Neural cell (in vitro differentiated cells): ENCODE measurements at regions not wholly inside any gene's neighbourhood (a gene's known extent, or its start where the extent isn't known, plus 50 kb on each side); places are given as distances from the start of the nearest gene placed in this dataset.

ENCODE experiments used
- H2AFZ ChIP-seq: fragments of 200-600, 300-800 bp; sonication (generic), shearing (Covaris generic); 2 replicates; pipeline ENCODE4 v1.6.0; 2014; ENCODE audit warnings: low read depth, mild to moderate bottlenecking, antibody characterized with exemption, low read length, moderate library complexity
- H3F3A ChIP-seq: fragments of 200-600 bp; shearing (Covaris generic); 2 replicates; pipeline ENCODE4 v1.6.1; 2016; ENCODE audit warnings: mild to moderate bottlenecking, moderate library complexity, mixed read lengths, antibody characterized with exemption, low read length; ENCODE audit not compliant: insufficient read depth, poor library complexity, severe bottlenecking
- H3K27ac ChIP-seq: fragments of 200-600, 300-800 bp; sonication (generic), shearing (Covaris generic); 2 replicates; pipeline ENCODE4 v1.5.1; 2014; ENCODE audit warnings: mild to moderate bottlenecking, low read length, moderate library complexity
- H3K27me3 ChIP-seq: fragments of 300-800, 200-600 bp; sonication (generic), shearing (Covaris generic); 2 replicates; pipeline ENCODE4 v1.6.0; 2014; ENCODE audit warnings: mild to moderate bottlenecking, low read depth, low read length, moderate library complexity; ENCODE audit not compliant: insufficient read depth
- H3K36me3 ChIP-seq: fragments of 300-800, 200-600 bp; sonication (generic), shearing (Covaris generic); 2 replicates; pipeline ENCODE4 v1.5.1; 2014; ENCODE audit warnings: mild to moderate bottlenecking, antibody characterized with exemption, low read length, moderate library complexity; ENCODE audit not compliant: insufficient read depth
- H3K4me2 ChIP-seq: fragments of 300-800, 200-600 bp; sonication (generic), shearing (Covaris generic); 2 replicates; pipeline ENCODE4 v1.6.0; 2014; ENCODE audit warnings: mild to moderate bottlenecking, low read length
- H3K4me3 ChIP-seq: fragments of 300-800, 200-600 bp; sonication (generic), shearing (Covaris generic); 2 replicates; pipeline ENCODE4 v1.5.1; 2014; ENCODE audit warnings: mild to moderate bottlenecking, low read length, moderate library complexity
- H3K79me2 ChIP-seq: fragments of 200-600 bp; shearing (Covaris generic); replicated peaks from 2 replicates; pipeline ENCODE4 v1.6.0; 2014; ENCODE audit warnings: mild to moderate bottlenecking, low read length, moderate library complexity; ENCODE audit not compliant: insufficient read depth
- H3K9ac ChIP-seq: fragments of 300-800, 200-600 bp; sonication (generic), shearing (Covaris generic); 2 replicates; pipeline ENCODE4 v1.6.1; 2016; ENCODE audit warnings: mild to moderate bottlenecking, low read length, mixed read lengths
- H3K9me2 ChIP-seq: fragments of 200-600 bp; shearing (Covaris generic); 2 replicates; pipeline ENCODE4 v1.6.1; 2016; ENCODE audit warnings: mild to moderate bottlenecking, low read length, mixed read lengths; ENCODE audit not compliant: insufficient read depth
- H3K9me3 ChIP-seq: fragments of 200-600, 300-800 bp; sonication (generic), shearing (Covaris generic); 2 replicates; pipeline ENCODE4 v1.6.1; 2016; ENCODE audit warnings: mild to moderate bottlenecking, mixed run types, low read length, moderate library complexity, mixed read lengths
- H4K20me1 ChIP-seq: fragments of 200-600 bp; shearing (Covaris generic); 2 replicates; pipeline ENCODE4 v1.6.1; 2016; ENCODE audit warnings: mild to moderate bottlenecking, mixed run types; ENCODE audit not compliant: insufficient read depth
- CTCF ChIP-seq: fragments of 450-650 bp; IDR thresholded peaks from 2 replicates; pipeline ENCODE4 v1.5.1; 2014; ENCODE audit warnings: antibody characterized with exemption, mild to moderate bottlenecking, moderate library complexity; ENCODE audit not compliant: poor library complexity, severe bottlenecking
- EP300 ChIP-seq: fragments of 450-650 bp; conservative IDR thresholded peaks from 2 replicates; pipeline ENCODE4 v1.6.1; 2014; ENCODE audit warnings: antibody characterized with exemption, mild to moderate bottlenecking, moderate library complexity; ENCODE audit not compliant: poor library complexity, severe bottlenecking
- EZH2 ChIP-seq: fragments of 200-600, 300-800 bp; shearing (Covaris generic), sonication (generic); IDR thresholded peaks from 2 replicates; pipeline ENCODE4 v1.6.1; 2014; ENCODE audit warnings: antibody characterized with exemption, low read length, borderline replicate concordance, mild to moderate bottlenecking; ENCODE audit not compliant: insufficient read depth, poor library complexity, severe bottlenecking
- MXI1 ChIP-seq: fragments of 450-650 bp; conservative IDR thresholded peaks from 2 replicates; pipeline ENCODE4 v1.6.1; 2014; ENCODE audit warnings: antibody characterized with exemption, mild to moderate bottlenecking; ENCODE audit not compliant: poor library complexity, severe bottlenecking
- POLR2AphosphoS5 ChIP-seq: IDR thresholded peaks from 2 replicates; pipeline ENCODE4 v1.6.1; 2012
- RAD21 ChIP-seq: fragments of 450-650 bp; conservative IDR thresholded peaks from 2 replicates; pipeline ENCODE4 v1.6.1; 2014; ENCODE audit warnings: antibody characterized with exemption, mild to moderate bottlenecking, moderate library complexity
- REST ChIP-seq: IDR thresholded peaks from 2 replicates; pipeline ENCODE4 v1.6.1; 2012; ENCODE audit warnings: borderline replicate concordance
- SMC3 ChIP-seq: fragments of 450-650 bp; conservative IDR thresholded peaks from 2 replicates; pipeline ENCODE4 v1.6.1; 2014; ENCODE audit warnings: antibody characterized with exemption, mild to moderate bottlenecking, moderate library complexity; ENCODE audit not compliant: poor library complexity
- TAF1 ChIP-seq: IDR thresholded peaks from 2 replicates; pipeline ENCODE4 v1.6.1; 2012; ENCODE audit warnings: low read depth

- Histone ChIP-seq H3K4me3 (no peak overlapping the region), H3K9ac (no peak overlapping the region), H4K20me1 (no peaks in the 10 kb centered on the region), H3F3A (no peaks in the 10 kb centered on the region), H3K4me2 (no peak overlapping the region), H3K79me2 (no peaks in the 10 kb centered on the region), H3K27me3 (no peaks in the 10 kb centered on the region), H3K36me3 (no peaks in the 10 kb centered on the region), H2AFZ (no peak overlapping the region), H3K27ac (no peak overlapping the region), H3K9me2 (no peaks in the 10 kb centered on the region), H3K9me3 (no peaks in the 10 kb centered on the region)
- TF ChIP-seq MXI1: no peak
- TF ChIP-seq SMC3: no peak
- no peak for TF ChIP-seq EP300
- no peak for TF ChIP-seq EZH2
- TF ChIP-seq POLR2AphosphoS5: no peak
- TF ChIP-seq RAD21: no peak
- TF ChIP-seq TAF1: no peak
- TF ChIP-seq CTCF: no peak
- no peak for TF ChIP-seq REST
Observed at GRCh38 chr15:37789881-37790280, 144.6 kb upstream of the TMCO5A start.

GRCh38 chr15:37791693-37792092 lies 142.7 kb upstream of the TMCO5A start:
- H3K27me3 ChIP-seq: no peaks in the 10 kb centered on the region
- no peaks in the 10 kb centered on the region for H3K9me3 ChIP-seq
- TF ChIP-seq REST (no peak), EP300 (no peak), POLR2AphosphoS5 (no peak), EZH2 (no peak), CTCF (no peak), SMC3 (no peak), MXI1 (no peak), TAF1 (no peak), RAD21 (no peak)
- no peak overlapping the region for H3K9ac ChIP-seq
- H3K4me2 ChIP-seq: no peak overlapping the region
- H3K79me2 ChIP-seq: no peaks in the 10 kb centered on the region
- H4K20me1 ChIP-seq: no peaks in the 10 kb centered on the region
- no peak overlapping the region for H2AFZ ChIP-seq
- no peaks in the 10 kb centered on the region for H3F3A ChIP-seq
- H3K4me3 ChIP-seq: no peak overlapping the region
- no peak overlapping the region for H3K27ac ChIP-seq
- H3K9me2 ChIP-seq: no peaks in the 10 kb centered on the region
- no peaks in the 10 kb centered on the region for H3K36me3 ChIP-seq
